Suprapubic skin (tissue), 4 donors: ENCODE measurements at regions not wholly inside any gene's neighbourhood (a gene's known extent, or its start where the extent isn't known, plus 50 kb on each side); places are given as distances from the start of the nearest gene placed in this dataset.

Source experiments
- DNase-seq, 2 donors: peaks; one replicate each; pipeline ENCODE4 v3.0.0-alpha.2; 2019; ENCODE audit warnings: low spot score in 2 of 2
- H3K27ac ChIP-seq: fragments of 200-600 bp; sonication (generic); one replicate; pipeline ENCODE4 v1.5.1; 2019
- H3K27me3 ChIP-seq: fragments of 200-600 bp; sonication (generic); one replicate; pipeline ENCODE4 v1.5.1; 2019
- H3K36me3 ChIP-seq: fragments of 200-600 bp; sonication (generic); one replicate; pipeline ENCODE4 v1.5.1; 2019
- H3K4me1 ChIP-seq: fragments of 200-600 bp; sonication (generic); one replicate; pipeline ENCODE4 v1.5.1; 2019
- H3K4me3 ChIP-seq: fragments of 200-600 bp; sonication (generic); one replicate; pipeline ENCODE4 v1.5.1; 2019; ENCODE audit warnings: mild to moderate bottlenecking
- H3K9me3 ChIP-seq: fragments of 200-600 bp; sonication (generic); one replicate; pipeline ENCODE4 v1.5.1; 2019
- CTCF ChIP-seq, 2 donors: fragments of 200-600 bp in 1 of 2; fragments of 450-650 bp in 1 of 2; sonication (generic) in 1 of 2; IDR thresholded peaks; one replicate each; pipeline ENCODE4 v1.5.1; 2016 to 2019; ENCODE audit warnings: antibody characterized with exemption in 2 of 2, mild to moderate bottlenecking in 1 of 2, moderate library complexity in 1 of 2
- EP300 ChIP-seq: sonication (generic); formaldehyde crosslinking; IDR thresholded peaks from one replicate; pipeline ENCODE4 v1.6.1; 2017; ENCODE audit warnings: antibody characterized with exemption
- POLR2A ChIP-seq, 2 donors: fragments of 450-650 bp; IDR thresholded peaks; one replicate each; pipeline ENCODE4 v1.6.1; 2017; ENCODE audit warnings: antibody characterized with exemption in 2 of 2, mild to moderate bottlenecking in 2 of 2, moderate library complexity in 2 of 2
- POLR2AphosphoS5 ChIP-seq, 3 donors: sonication (generic); formaldehyde crosslinking; IDR thresholded peaks; one replicate each; pipeline ENCODE4 v1.6.1; 2017; ENCODE audit warnings: antibody characterized with exemption in 3 of 3
- WGBS: methylation state at CpG from one replicate; pipeline ENCODE4 v1.1.5; 2018; 5-methylcytosine and 5-hydroxymethylcytosine counted together

GRCh38 chr17:72560303-72561247 is 439.8 kb downstream of the SOX9 start:
- Histone ChIP-seq H3K27ac (no peak overlapping the region), H3K36me3 (no peaks in the 10 kb centered on the region), H3K27me3 (no peaks in the 10 kb centered on the region), H3K4me1 (peaks cover 15% of the 10 kb centered on the region), H3K9me3 (no peaks in the 10 kb centered on the region), H3K4me3 (no peak overlapping the region)
- no peak for DNase-seq
- WGBS: 66% methylated on average over 15 of the region's 24 CpGs
- TF ChIP-seq POLR2A (IDR thresholded peaks at IDR 0.05) (no peak), POLR2AphosphoS5 (IDR thresholded peaks at IDR 0.05) (no peak), EP300 (no peak), CTCF (IDR thresholded peaks at IDR 0.05) (peak; percentile 76 to 79)

GRCh38 chr17:72561266-72561665 is 440.4 kb downstream of the SOX9 start:
- WGBS: 82% methylated on average over 3 of the region's 5 CpGs
- no peak for TF ChIP-seq EP300
- no peak for DNase-seq

GRCh38 chr17:72561680-72562079 is 440.9 kb downstream of the SOX9 start:
- H3K27me3 ChIP-seq: no peaks in the 10 kb centered on the region
- no peaks in the 10 kb centered on the region for H3K36me3 ChIP-seq
- H3K4me1 ChIP-seq: peaks cover 15% of the 10 kb centered on the region
- no peak overlapping the region for H3K27ac ChIP-seq
- H3K4me3 ChIP-seq: no peak overlapping the region
- H3K9me3 ChIP-seq: no peaks in the 10 kb centered on the region
- no peak for DNase-seq
- TF ChIP-seq POLR2AphosphoS5 (IDR thresholded peaks at IDR 0.05) (no peak), CTCF (IDR thresholded peaks at IDR 0.05) (no peak), POLR2A (IDR thresholded peaks at IDR 0.05) (no peak), EP300 (no peak)
- 89% methylated on average over 6 of the region's 6 CpGs for WGBS

More at GRCh38 chr17:72561266-72561665, 440.4 kb downstream of the SOX9 start:
- Histone ChIP-seq H3K27ac (no peak overlapping the region), H3K36me3 (no peaks in the 10 kb centered on the region), H3K9me3 (no peaks in the 10 kb centered on the region), H3K4me3 (no peak overlapping the region), H3K27me3 (no peaks in the 10 kb centered on the region), H3K4me1 (peaks cover 15% of the 10 kb centered on the region)

GRCh38 chr17:72562615-72563188 is 441.9 kb downstream of the SOX9 start:
- TF ChIP-seq CTCF (IDR thresholded peaks at IDR 0.05): no peak
- TF ChIP-seq POLR2AphosphoS5 (IDR thresholded peaks at IDR 0.05): no peak
- TF ChIP-seq POLR2A (IDR thresholded peaks at IDR 0.05): no peak
- TF ChIP-seq EP300: no peak
- Histone ChIP-seq H3K4me3 (no peak overlapping the region), H3K9me3 (no peaks in the 10 kb centered on the region), H3K27me3 (no peaks in the 10 kb centered on the region), H3K4me1 (peaks cover 10% of the 10 kb centered on the region), H3K27ac (no peak overlapping the region), H3K36me3 (no peaks in the 10 kb centered on the region)
- DNase-seq: no peak
- WGBS: 64% methylated on average over 7 of the region's 7 CpGs

- H3K36me3 ChIP-seq: no peaks in the 10 kb centered on the region
- 92% methylated on average over 7 of the region's 7 CpGs for WGBS
- no peak for TF ChIP-seq CTCF (IDR thresholded peaks at IDR 0.05)
- TF ChIP-seq POLR2A (IDR thresholded peaks at IDR 0.05): no peak
- no peak for TF ChIP-seq EP300
- no peak for TF ChIP-seq POLR2AphosphoS5 (IDR thresholded peaks at IDR 0.05)
- no peak for DNase-seq
- H3K9me3 ChIP-seq: no peaks in the 10 kb centered on the region
- H3K4me1 ChIP-seq: peaks cover 10% of the 10 kb centered on the region
- no peak overlapping the region for H3K27ac ChIP-seq
- H3K27me3 ChIP-seq: peaks cover under 1% of the 10 kb centered on the region
- no peak overlapping the region for H3K4me3 ChIP-seq
Observed at GRCh38 chr17:72563952-72564351, 443.1 kb downstream of the SOX9 start.
